HG03097 (cell line): ENCODE measurements at regions not wholly inside any gene's neighbourhood (a gene's known extent, or its start where the extent isn't known, plus 50 kb on each side); places are given as distances from the start of the nearest gene placed in this dataset.

Experiments
- ATAC-seq: cut with Tn5 transposase; IDR thresholded peaks from one replicate; pipeline ENCODE4 v1.9.1; 2021; ENCODE audit not compliant: unreplicated experiment, low FRiP score

DNA sequence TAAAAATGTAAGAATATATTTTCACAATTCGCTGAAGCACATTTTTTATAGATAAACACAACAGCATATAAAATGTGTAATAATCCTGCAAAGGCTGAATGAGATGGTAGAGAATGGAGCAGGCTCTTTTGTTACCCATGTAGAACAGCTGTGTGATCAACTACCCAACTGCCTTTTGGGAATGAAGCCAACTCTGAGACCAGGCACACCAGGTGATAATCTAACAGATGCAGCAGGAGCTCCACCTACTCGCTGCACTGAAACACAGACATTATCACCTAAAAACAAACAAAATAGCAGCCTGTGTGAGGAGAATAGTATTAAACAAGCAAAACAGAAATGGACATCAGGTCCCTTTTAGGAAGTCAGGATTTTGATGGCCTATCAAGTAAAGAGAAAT lies 183.3 kb downstream of the CCDC59 start:
- no peak for ATAC-seq

DNA sequence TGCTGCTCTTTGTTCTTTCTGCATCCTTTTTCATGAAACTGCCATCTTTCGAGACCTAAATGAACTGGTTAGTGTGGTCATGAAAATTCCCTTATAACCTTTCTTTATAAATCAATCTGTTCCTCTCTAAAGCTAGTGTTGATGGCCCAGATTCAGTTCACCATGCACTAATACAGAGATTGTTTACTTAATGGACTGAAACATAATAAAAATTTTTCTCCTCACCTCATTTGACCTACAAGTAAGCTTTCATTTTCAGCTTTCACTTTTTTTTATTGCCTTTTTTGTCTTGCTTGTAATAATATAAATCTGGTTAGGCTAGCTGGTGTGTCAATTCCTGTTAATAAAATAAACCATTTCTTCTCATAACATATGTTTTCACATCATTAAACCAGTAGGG lies 183.8 kb downstream of the CCDC59 start:
- no peak for ATAC-seq

DNA sequence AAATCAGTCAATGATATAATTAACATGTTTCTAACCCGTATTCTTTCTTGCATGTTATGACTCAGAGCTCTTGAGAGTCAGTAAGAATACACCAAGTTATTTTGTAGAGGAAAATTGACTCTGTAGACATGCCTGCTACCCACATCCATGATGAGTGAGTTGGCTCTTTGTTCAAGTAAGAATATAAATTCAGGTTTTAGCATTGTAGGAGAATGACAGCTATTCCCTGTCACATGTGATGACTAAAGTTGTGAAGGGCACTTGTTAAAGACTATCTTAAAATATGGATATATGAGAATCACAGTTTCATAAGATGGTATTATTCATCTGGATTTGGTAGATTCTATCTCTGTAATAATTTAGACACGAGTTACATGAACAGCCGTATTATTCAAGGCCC lies 209.1 kb downstream of the CCDC59 start:
- ATAC-seq = no peak

DNA sequence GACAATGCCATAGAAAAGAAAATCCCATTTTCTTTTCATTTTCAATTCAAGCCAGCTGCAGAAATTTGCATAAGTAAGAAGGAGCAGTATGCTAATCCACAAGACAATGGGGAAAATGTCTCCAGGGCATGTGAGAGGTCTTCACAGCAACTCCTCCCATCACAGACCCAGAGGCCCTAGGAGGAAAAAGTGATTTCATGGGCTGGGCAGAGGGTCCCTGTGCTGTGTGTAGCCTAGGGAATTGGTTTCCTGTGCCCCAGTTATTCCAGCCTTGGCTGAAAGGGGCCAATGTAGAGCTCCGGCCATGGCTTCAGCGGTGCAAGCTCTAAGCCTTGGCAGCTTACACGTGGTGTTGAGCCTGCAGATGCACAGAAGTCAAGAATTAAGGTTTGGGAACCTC lies 211.4 kb downstream of the CCDC59 start:
- no peak for ATAC-seq

DNA sequence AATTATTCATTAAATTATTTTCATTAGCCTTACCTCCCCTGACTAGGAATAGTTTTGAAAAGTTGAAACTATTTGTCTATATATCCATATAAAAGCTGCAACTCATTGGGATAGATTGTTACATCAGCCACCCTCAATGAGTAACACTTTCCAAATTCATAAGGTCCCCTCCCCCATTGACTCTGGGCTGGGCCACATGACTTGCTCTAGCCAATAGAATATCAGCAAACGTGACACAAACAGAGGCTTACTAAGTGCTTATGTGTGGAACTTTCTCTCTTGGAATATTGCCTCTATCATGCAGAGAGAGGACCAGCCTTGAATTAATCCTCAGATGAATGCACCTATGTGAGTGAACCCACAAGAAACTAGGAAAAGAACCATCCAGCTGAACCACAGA lies 213.7 kb downstream of the CCDC59 start:
- ATAC-seq = no peak

DNA sequence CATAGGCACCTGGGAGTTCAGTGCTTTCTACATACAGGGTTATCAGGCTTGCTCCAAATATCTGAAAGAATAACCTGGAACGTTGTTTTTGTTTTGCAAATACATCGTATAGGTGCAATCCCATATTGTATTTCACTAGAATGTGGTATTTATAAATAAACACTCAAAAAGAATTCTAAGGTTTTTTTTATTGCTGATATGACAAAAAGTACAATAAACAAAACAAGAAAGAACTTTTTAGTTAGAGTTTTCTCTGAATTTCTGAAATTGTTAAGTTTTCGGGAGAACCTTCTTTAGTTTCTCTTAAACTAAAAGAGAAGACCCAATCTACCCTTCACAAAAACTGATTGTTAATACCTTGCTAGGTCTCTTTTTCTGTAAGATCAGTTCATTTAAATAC lies 225.8 kb downstream of the CCDC59 start:
- ATAC-seq = no peak

DNA sequence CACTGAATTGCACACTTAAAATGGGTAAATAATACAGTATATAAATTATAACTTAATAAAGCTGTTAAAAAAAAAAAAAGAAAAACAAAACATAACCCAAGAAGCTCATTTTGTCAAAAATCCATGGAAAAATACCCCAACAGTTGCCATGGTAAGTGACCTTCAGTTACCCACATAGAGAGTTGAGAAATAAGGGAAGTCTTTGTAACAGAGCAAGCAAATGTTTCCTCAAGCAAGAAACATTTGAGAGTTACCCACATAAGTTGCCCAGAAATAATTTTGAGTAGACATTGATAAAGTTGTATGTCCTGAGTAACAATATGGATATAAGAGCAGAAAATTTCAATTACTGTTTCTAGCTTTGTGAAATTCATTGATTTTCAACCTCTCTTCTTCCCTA lies 227.4 kb downstream of the CCDC59 start:
- no peak for ATAC-seq

GRCh38 chr12:82124711-82125380 lies 233.3 kb downstream of the CCDC59 start:
- ATAC-seq = no peak

DNA sequence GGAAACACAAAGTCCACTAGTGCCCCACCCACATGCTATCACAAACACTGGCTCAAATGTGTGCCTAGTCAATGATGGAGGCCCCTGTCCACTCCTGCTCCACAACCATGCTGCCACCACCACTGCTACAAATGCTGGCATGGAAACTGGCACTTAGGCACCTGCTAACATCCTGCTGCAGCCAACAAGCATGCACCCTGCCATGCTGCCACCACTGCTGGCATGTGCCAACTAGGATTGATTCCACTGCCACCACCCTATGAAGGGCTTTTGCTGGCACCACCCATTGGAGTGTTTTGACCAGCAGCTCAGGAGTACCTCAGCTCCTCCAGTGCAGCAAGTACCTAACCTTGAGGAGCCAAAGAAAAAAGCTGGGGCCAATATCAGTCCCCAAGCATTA lies 236.6 kb downstream of the CCDC59 start:
- ATAC-seq = no peak

GRCh38 chr12:82120901-82121300 lies 237.3 kb downstream of the CCDC59 start:
- ATAC-seq = no peak

GRCh38 chr12:82109243-82109642 lies 248.9 kb downstream of the CCDC59 start:
- no peak for ATAC-seq

DNA sequence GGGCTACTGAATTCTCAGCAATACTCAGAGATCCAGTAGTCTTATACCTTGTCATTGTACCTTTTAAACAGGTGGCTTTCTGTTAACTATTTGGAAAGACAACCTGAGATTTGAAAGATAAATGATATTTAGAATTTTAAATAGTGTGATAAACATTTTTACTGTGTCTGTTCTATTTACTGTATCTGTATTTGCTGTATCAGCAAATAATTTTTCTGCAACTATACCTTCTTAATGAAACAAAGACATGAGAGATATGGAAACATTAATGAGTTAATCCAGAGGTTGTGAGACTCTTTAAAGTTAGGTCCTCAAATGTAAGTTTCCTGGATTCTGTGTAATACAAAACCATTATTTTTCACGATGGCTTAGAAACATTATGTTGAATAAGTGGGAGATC lies 249.6 kb downstream of the CCDC59 start:
- ATAC-seq = no peak

DNA sequence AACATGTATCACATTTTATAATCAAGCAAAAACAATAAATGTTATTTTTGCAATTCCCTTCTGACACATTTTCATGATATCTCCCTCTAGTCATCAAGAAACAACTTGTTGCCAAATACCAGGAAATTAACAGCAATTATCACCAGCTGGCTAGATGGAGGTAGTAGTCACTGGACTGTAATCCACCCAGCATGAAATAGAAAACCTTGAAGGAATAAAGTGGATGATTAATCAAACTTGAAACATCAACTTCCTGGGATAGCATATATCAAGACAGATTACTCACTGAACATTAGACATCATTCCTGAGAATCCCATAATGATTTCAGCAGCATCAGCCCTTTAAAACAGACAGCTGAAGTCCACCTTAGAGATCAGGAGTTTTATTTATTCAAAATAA lies 259.0 kb downstream of the CCDC59 start:
- no peak for ATAC-seq

- no peak for ATAC-seq
These were observed 260.3 kb downstream of the CCDC59 start for GRCh38 chr12:82097877-82098276.

- no peak for ATAC-seq
These were observed 260.7 kb downstream of the CCDC59 start for GRCh38 chr12:82097438-82097837.

DNA sequence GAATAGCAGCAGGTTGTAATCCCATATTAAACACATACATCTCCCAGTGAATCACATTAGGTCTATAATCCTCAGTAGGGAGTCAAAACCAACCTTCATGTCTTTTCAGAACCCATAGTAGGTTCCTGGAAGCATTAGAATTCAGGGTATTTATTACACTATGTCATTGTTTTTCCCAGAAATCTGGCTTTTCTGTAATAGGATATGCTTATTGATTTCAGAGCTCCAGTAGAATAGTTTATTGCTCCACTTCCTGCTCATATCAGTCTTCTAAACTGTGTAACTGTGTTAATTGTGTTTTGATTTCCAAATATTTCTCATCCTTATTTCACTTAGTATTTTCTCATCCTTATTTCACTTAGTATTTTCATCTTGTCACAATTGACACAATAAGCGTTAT lies 268.0 kb downstream of the CCDC59 start:
- ATAC-seq = no peak

DNA sequence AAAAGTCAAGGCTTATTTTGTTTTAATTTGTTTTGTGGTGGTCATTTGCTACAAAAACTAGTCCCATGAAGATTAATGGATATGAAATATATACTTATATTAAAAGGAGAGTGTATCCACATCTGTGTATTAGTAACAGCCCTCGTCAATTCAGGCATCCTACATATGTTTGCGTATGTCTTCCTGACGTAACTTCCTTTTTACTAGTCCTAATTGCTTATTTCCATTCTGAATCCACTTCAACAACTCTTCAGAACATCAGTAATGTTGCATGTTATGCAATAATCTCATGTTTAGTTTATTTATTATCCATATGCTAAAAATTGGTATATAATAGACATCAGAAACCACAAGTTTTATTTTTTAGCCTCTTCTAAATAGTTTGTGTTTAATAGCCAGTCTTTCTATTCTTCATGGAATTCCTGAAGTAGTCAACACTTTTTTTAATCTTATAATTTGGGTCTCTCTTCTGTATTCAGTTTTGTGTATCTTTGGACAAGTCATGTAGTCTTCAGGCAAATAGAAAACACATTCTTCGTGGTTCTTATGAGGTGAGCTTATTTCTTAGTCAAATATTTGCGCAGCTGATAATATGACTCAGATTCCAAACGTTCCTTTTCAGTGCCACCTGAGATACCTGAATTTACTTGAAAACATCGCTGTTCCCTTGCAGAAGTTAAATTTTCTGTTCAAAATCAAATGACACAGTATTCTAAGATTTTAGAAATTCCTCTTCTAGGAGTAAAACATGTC lies 268.6 kb downstream of the CCDC59 start:
- no peak for ATAC-seq

- ATAC-seq = no peak
These were observed 275.7 kb downstream of the CCDC59 start for GRCh38 chr12:82082501-82082900.

DNA sequence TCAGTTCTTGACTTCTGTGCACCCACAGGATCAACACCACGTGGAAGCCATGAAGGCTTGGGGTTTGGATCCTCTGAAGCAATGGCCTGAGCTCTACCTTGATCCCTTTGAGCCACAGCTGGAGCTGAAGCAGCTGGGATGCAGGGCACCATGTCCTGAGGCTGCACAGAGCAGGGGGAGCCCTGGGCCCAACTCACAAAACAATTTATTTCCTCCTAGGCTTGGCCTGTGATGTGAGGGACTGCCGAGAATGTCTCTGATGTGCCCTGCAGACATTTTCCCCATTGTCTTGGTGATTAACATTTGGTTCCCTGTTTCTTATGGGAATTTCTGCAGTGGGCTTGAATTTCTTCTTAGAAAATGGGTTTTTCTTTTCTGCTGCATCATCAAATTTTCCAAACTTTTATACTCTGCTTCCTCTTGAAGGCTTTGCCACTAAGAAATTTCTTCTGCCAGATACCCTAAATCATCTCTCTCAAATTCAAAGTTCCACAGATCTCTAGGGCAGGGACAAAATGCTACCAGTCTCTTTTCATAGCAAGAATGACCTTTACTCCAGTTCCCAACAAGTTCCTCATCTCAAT lies 288.2 kb downstream of the CCDC59 start:
- no peak for ATAC-seq

DNA sequence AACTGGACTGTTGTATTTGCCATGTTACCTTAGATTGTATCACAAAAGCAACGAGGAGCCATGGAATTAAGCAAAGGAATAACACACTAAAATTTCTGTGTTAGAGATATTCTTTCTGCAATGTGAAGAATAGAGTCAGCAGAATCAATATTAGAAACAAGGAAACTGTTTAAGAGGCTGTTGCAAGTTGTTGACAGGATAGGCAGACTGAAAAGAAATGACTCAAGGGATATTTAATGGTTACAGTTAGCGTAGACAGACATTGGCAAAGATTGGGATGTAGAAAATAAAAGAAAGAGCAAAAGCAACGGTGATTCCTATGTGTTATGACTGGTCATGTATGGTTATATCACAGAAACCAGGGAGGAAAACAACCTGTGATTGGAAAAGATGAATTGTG lies 299.0 kb upstream of the PPFIA2 start:
- ATAC-seq = no peak

GRCh38 chr12:82057770-82058169 lies 298.6 kb upstream of the PPFIA2 start:
- ATAC-seq = no peak

DNA sequence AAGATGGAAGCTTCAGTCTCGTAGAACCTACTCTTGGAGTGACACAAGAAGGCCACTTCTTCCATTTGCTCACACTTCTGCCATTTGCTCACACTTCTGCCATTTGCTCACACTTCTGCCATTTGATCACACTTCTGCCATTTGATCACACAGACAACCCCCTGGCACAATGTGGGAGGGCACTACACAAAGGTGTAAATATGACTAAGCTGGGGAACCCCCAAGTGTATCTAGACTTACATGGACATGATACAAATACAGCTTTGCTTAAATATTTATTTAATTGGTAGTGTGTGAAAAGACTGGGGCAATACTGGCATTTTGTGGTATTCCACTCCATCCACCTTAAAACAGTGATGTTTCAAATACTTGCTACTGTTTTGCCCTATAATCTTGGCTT lies 296.2 kb upstream of the PPFIA2 start:
- ATAC-seq = no peak
